GM21529 (cell line): ENCODE measurements at regions not wholly inside any gene's neighbourhood (a gene's known extent, or its start where the extent isn't known, plus 50 kb on each side); places are given as distances from the start of the nearest gene placed in this dataset.

Experiments used
- ATAC-seq: cut with Tn5 transposase; IDR thresholded peaks from one replicate; pipeline ENCODE4 v1.9.1; 2021; ENCODE audit not compliant: unreplicated experiment

GRCh38 chr17:77439189-77440018, 298.6 kb downstream of the SEC14L1 start:
- ATAC-seq: no peak

GRCh38 chr17:77440560-77440981, 299.8 kb downstream of the SEC14L1 start:
- no peak for ATAC-seq

- peak; percentile 48 for ATAC-seq
Observed at GRCh38 chr17:77441130-77441920, 300.6 kb downstream of the SEC14L1 start.

GRCh38 chr17:77441940-77442339, 301.2 kb downstream of the SEC14L1 start:
- no peak for ATAC-seq

GRCh38 chr17:77442976-77443747, 302.4 kb downstream of the SEC14L1 start:
- no peak for ATAC-seq

GRCh38 chr17:77443748-77444260, 303.0 kb downstream of the SEC14L1 start:
- no peak for ATAC-seq

GRCh38 chr17:77444628-77444983, 303.8 kb downstream of the SEC14L1 start:
- ATAC-seq: peak; percentile 25

GRCh38 chr17:77444984-77445759, 304.4 kb downstream of the SEC14L1 start:
- peak; percentile 29 for ATAC-seq

- no peak for ATAC-seq
Observed at GRCh38 chr17:77445760-77446532, 305.2 kb downstream of the SEC14L1 start.

GRCh38 chr17:77446940-77447634, 306.3 kb downstream of the SEC14L1 start:
- no peak for ATAC-seq

- no peak for ATAC-seq
Observed at GRCh38 chr17:77449373-77449907, 308.7 kb downstream of the SEC14L1 start.

- ATAC-seq: no peak
Observed at GRCh38 chr17:77449908-77450741, 309.4 kb downstream of the SEC14L1 start.

- no peak for ATAC-seq
Observed at GRCh38 chr17:77450742-77451244, 310.0 kb downstream of the SEC14L1 start.

- no peak for ATAC-seq
Observed at GRCh38 chr17:77451245-77451893, 310.6 kb downstream of the SEC14L1 start.

GRCh38 chr17:77451894-77452852, 311.4 kb downstream of the SEC14L1 start:
- no peak for ATAC-seq

GRCh38 chr17:77453613-77454241, 313.0 kb downstream of the SEC14L1 start:
- ATAC-seq: no peak
